PC-9 (cell line): ENCODE measurements at regions not wholly inside any gene's neighbourhood (a gene's known extent, or its start where the extent isn't known, plus 50 kb on each side); places are given as distances from the start of the nearest gene placed in this dataset.

Source experiments
- EZH2 ChIP-seq: fragments of 200-600 bp; sonication (generic); IDR thresholded peaks from 2 replicates; pipeline ENCODE4 v1.8.0; 2017; ENCODE audit warnings: antibody characterized with exemption, low read depth
- TF ChIP-seq, protein P1 (sequence below): fragments of 200-600 bp; sonication (generic); conservative IDR thresholded peaks from 2 replicates; pipeline ENCODE4 v1.6.1; 2017; ENCODE audit warnings: mixed run types, antibody characterized with exemption, mild to moderate bottlenecking, moderate library complexity

DNA sequence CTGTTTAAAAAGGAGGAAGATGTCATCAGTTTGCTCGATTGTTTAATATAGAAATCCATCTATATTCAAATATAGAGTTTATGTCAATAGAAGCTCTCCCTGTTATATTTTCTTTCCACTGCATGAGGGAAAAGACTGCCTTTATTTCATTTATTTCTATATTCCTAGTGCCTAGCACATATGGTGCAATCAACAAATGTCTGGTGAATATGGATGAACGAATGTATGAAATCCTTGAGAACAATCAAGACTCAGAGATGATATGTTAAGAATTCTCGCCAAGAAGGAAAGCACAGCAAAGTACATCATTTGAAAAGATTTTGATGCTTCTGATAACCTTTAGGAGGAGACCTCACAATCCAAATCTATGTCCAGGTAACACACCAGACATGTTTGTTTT, 296.0 kb upstream of the LMO3 start:
- TF ChIP-seq, protein P1, sequence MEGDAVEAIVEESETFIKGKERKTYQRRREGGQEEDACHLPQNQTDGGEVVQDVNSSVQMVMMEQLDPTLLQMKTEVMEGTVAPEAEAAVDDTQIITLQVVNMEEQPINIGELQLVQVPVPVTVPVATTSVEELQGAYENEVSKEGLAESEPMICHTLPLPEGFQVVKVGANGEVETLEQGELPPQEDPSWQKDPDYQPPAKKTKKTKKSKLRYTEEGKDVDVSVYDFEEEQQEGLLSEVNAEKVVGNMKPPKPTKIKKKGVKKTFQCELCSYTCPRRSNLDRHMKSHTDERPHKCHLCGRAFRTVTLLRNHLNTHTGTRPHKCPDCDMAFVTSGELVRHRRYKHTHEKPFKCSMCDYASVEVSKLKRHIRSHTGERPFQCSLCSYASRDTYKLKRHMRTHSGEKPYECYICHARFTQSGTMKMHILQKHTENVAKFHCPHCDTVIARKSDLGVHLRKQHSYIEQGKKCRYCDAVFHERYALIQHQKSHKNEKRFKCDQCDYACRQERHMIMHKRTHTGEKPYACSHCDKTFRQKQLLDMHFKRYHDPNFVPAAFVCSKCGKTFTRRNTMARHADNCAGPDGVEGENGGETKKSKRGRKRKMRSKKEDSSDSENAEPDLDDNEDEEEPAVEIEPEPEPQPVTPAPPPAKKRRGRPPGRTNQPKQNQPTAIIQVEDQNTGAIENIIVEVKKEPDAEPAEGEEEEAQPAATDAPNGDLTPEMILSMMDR = no peak
- TF ChIP-seq EZH2 = no peak
